ENCODE measurements at regions not wholly inside any gene's neighbourhood (a gene's known extent, or its start where the extent isn't known, plus 50 kb on each side); places are given as distances from the start of the nearest gene placed in this dataset.

DNA sequence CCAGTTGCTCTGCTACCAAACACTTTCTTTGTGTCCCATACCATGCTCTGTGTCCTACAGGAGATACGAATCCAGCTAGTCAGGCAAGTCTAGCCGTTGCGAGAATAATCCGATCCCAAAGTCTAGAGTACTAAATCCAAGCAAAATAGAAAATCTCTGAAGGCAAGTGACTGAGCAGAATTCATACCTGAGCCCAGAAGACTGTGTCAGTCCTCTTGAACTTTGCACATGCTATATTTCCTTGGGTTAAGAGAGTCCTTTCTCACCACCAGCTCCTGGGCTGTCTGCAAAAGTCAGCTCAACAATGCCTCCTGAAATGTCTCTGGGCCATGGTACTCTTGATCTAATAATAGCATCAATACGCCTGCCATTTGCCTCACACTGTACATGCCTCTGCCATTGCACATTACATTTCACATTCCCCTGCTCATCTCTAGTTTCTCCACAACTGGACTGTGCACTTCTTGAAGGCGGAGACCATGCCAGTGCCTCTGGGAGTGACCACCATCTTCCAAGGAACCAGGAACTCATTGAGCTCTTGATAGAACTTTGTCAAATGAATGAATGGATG lies 265.8 kb upstream of the ID2 start:
- TF ChIP-seq CTCF (IDR thresholded peaks at IDR 0.05; ENCODE audit: low read length): no peak
- TF ChIP-seq EZH2phosphoT487 (IDR thresholded peaks at IDR 0.05; ENCODE audit: low read length): no peak
- no peak for TF ChIP-seq EZH2 (optimal IDR thresholded peaks at IDR 0.05; ENCODE audit: low read depth, low read length)
